HepG2 (cell line): ENCODE measurements at regions not wholly inside any gene's neighbourhood (a gene's known extent, or its start where the extent isn't known, plus 50 kb on each side); places are given as distances from the start of the nearest gene placed in this dataset.

ENCODE experiments used
- ATAC-seq: fragments of 200-7000 bp; cut with Tn5 transposase; 3 replicates; pipeline ENCODE4 v1.9.1; 2020; ENCODE audit warnings: mild to moderate bottlenecking, moderate library complexity
- BruUV-seq: library from RNA; stranded (reverse); fragments of 400-500 nt; replicated peaks from 2 replicates; lab custom pipeline; 2021; lab: Mats Ljungman, UMichigan
- CTCF ChIA-PET: fragments of 300-600 bp; formaldehyde crosslinking; extraction: SDS; loops from one replicate; lab custom pipeline; 2021; ENCODE audit warnings: low total read pairs, inconsistent platforms, low intra/inter-chr PET ratio; lab: Yijun Ruan, JAX
- POLR2A ChIA-PET: fragments of 350-600 bp; sonication (Branson Sonifier 250); formaldehyde crosslinking; loops from one replicate; lab custom pipeline; 2020; ENCODE audit warnings: antibody characterized with exemption, inconsistent platforms; lab: Yijun Ruan, JAX
- DNase-seq: peaks from one replicate; pipeline ENCODE4 v3.0.0-alpha.2; 2015; ENCODE audit warnings: low spot score
- FAIRE-seq: peaks from 3 replicates; lab custom pipeline; 2011; peaks lifted over from hg19 to GRCh38; lab: Jason Lieb, UNC
- H2AFZ ChIP-seq: one replicate; pipeline ENCODE4 v1.6.1; 2011; ENCODE audit warnings: low read length, inconsistent platforms
- H3K27ac ChIP-seq: fragments of 300-600 bp; 3 replicates; pipeline ENCODE4 v1.8.0; 2011; ENCODE audit warnings: mixed run types, mild to moderate bottlenecking, mixed read lengths, low read length, inconsistent platforms; ENCODE audit not compliant: insufficient read depth; ENCODE audit errors: extremely low read length
- H3K27me3 ChIP-seq, 2 experiments: fragments of 200-600 bp in 1 of 2; 2 replicates in 1 of 2; 3 replicates in 1 of 2; pipeline versions ENCODE4 v1.6.0 to v1.8.0; 2011; ENCODE audit warnings: low read length in 2 of 2, mild to moderate bottlenecking in 2 of 2, moderate library complexity in 2 of 2, inconsistent platforms in 1 of 2; ENCODE audit not compliant: insufficient read depth in 2 of 2, control insufficient read depth in 1 of 2
- H3K36me3 ChIP-seq, 2 experiments: fragments of 200-600 bp in 1 of 2; replicated peaks in 1 of 2; 2 replicates in 1 of 2; 3 replicates in 1 of 2; pipeline versions ENCODE4 v1.5.1 to v1.8.0; 2011; ENCODE audit warnings: low read length in 2 of 2, inconsistent platforms in 1 of 2; ENCODE audit not compliant: insufficient read depth in 2 of 2, control insufficient read depth in 1 of 2
- H3K4me1 ChIP-seq: 2 replicates; pipeline ENCODE4 v1.5.1; 2012; ENCODE audit warnings: low read length, inconsistent platforms; ENCODE audit not compliant: insufficient read depth
- H3K4me2 ChIP-seq: 2 replicates; pipeline ENCODE4 v1.6.0; 2011; ENCODE audit warnings: low read depth, low read length, inconsistent platforms
- H3K4me3 ChIP-seq, 3 experiments: fragments of 200-600 bp in 1 of 3; sonication (generic), shearing (Covaris generic) in 1 of 3; replicated peaks in 1 of 3; 2 replicates each; pipeline ENCODE4 v1.5.1; 2011 to 2016; ENCODE audit warnings: low read length in 3 of 3, inconsistent platforms in 2 of 3, low read depth in 2 of 3, mild to moderate bottlenecking in 2 of 3, control low read depth in 1 of 3, mixed read lengths in 1 of 3; ENCODE audit not compliant: insufficient read depth in 1 of 3
- H3K79me2 ChIP-seq: one replicate; pipeline ENCODE4 v1.6.1; 2011; ENCODE audit warnings: low read length, inconsistent platforms; ENCODE audit not compliant: insufficient read depth
- H3K9ac ChIP-seq: 2 replicates; pipeline ENCODE4 v1.6.0; 2011; ENCODE audit warnings: mild to moderate bottlenecking, low read depth, low read length, inconsistent platforms; ENCODE audit not compliant: insufficient read depth
- H3K9me3 ChIP-seq: 2 replicates; pipeline ENCODE4 v1.5.1; 2012; ENCODE audit warnings: mild to moderate bottlenecking, low read length
- H4K20me1 ChIP-seq: 2 replicates; pipeline ENCODE4 v1.6.0; 2011; ENCODE audit warnings: inconsistent platforms, mild to moderate bottlenecking, low read length, moderate library complexity; ENCODE audit not compliant: insufficient read depth
- ATF4 ChIP-seq, 2 experiments: fragments of 450-650 bp in 1 of 2; sonication (generic) in 1 of 2; formaldehyde crosslinking; IDR thresholded peaks; 2 replicates each; pipeline versions ENCODE4 v1.5.0 to v1.8.0; 2020 to 2022; ENCODE audit warnings: mild to moderate bottlenecking in 1 of 2, missing genetic modification reagents in 1 of 2
- CREM ChIP-seq, 2 experiments: sonication (generic) in 1 of 2; formaldehyde crosslinking in 1 of 2; IDR thresholded peaks; 2 replicates each; pipeline versions ENCODE4 v1.4.0 to v1.6.1; 2016 to 2020; ENCODE audit warnings: antibody characterized with exemption in 1 of 2, mild to moderate bottlenecking in 1 of 2, missing genetic modification reagents in 1 of 2
- ETV5 ChIP-seq: IDR thresholded peaks from 2 replicates; pipeline ENCODE4 v1.6.1; 2018; ENCODE audit warnings: missing biosample characterization, missing genetic modification reagents, inconsistent platforms, borderline replicate concordance
- GATAD2A ChIP-seq: IDR thresholded peaks from 2 replicates; pipeline ENCODE4 v1.6.1; 2016
- HBP1 ChIP-seq: IDR thresholded peaks from 2 replicates; pipeline ENCODE4 v1.6.1; 2016; ENCODE audit warnings: low read depth, control low read depth
- HOXA7 ChIP-seq: sonication (generic); formaldehyde crosslinking; IDR thresholded peaks from 2 replicates; pipeline ENCODE4 v1.8.1; 2022; ENCODE audit warnings: mild to moderate bottlenecking, missing genetic modification reagents, moderate library complexity
- MAZ ChIP-seq, 2 experiments: sonication (generic) in 1 of 2; formaldehyde crosslinking in 1 of 2; IDR thresholded peaks; 2 replicates each; pipeline versions ENCODE4 v1.5.0 to v1.6.1; 2012 to 2020; ENCODE audit warnings: low read depth in 2 of 2, mild to moderate bottlenecking in 2 of 2, borderline replicate concordance in 1 of 2, improper control_type of control experiment in 1 of 2, low read length in 1 of 2, missing genetic modification reagents in 1 of 2, moderate library complexity in 1 of 2
- RXRB ChIP-seq: IDR thresholded peaks from 2 replicates; pipeline ENCODE4 v1.6.1; 2016; ENCODE audit warnings: borderline replicate concordance, missing genetic modification reagents, missing compliant biosample characterization
- SAP130 ChIP-seq: IDR thresholded peaks from 2 replicates; pipeline ENCODE4 v1.6.1; 2016; ENCODE audit warnings: low read depth
- SOX13 ChIP-seq, 3 experiments: fragments of 450-650 bp in 1 of 3; sonication (generic) in 1 of 3; formaldehyde crosslinking in 1 of 3; IDR thresholded peaks in 2 of 3; conservative IDR thresholded peaks in 1 of 3; 2 replicates each; pipeline versions ENCODE4 v1.5.0 to v1.6.1; 2016 to 2020; ENCODE audit warnings: antibody characterized with exemption in 1 of 3, mild to moderate bottlenecking in 1 of 3, missing compliant biosample characterization in 1 of 3, missing genetic modification reagents in 1 of 3, moderate library complexity in 1 of 3
- SP4 ChIP-seq: sonication (generic); formaldehyde crosslinking; IDR thresholded peaks from 2 replicates; pipeline ENCODE4 v1.8.1; 2023; ENCODE audit warnings: mild to moderate bottlenecking, missing genetic modification reagents
- TBX2 ChIP-seq: sonication (generic); formaldehyde crosslinking; IDR thresholded peaks from 2 replicates; pipeline ENCODE4 v1.5.0; 2020; ENCODE audit warnings: missing genetic modification reagents, mild to moderate bottlenecking, borderline replicate concordance
- ZFYVE20 ChIP-seq: sonication (generic); formaldehyde crosslinking; IDR thresholded peaks from 2 replicates; pipeline ENCODE4 v1.8.0; 2023; ENCODE audit warnings: low read depth, mild to moderate bottlenecking, moderate library complexity, missing genetic modification reagents, borderline replicate concordance
- WGBS: methylation state at CpG from one replicate; pipeline ENCODE4 v1.1.6; 2017; ENCODE audit warnings: low lambda C conversion rate; 5-methylcytosine and 5-hydroxymethylcytosine counted together
- in situ Hi-C: cut with HindIII; loops from 2 replicates; pipeline ENCODE4 v1.10.0; 2017; ENCODE audit warnings: low pct_unique_long_range_greater_than_20kb; ENCODE audit not compliant: extremely low pct_ligation_motif_present
- intact Hi-C: fragments of 100-400 bp; cut with micrococcal nuclease; formaldehyde crosslinking; loops from one replicate; pipeline ENCODE4 v1.10.0; 2022; ENCODE audit not compliant: unreplicated experiment

- WGBS = 89% methylated on average over 4 of the region's 4 CpGs
- Histone ChIP-seq H3K36me3 (no peaks in the 10 kb centered on the region), H3K79me2 (no peaks in the 10 kb centered on the region), H3K4me3 (no peak overlapping the region), H3K9me3 (no peaks in the 10 kb centered on the region), H3K4me1 (peaks cover 83% of the 10 kb centered on the region), H3K27me3 (no peaks in the 10 kb centered on the region), H3K9ac (no peak overlapping the region), H3K4me2 (no peak overlapping the region), H2AFZ (no peak overlapping the region), H3K27ac (no peak overlapping the region), H4K20me1 (no peaks in the 10 kb centered on the region)
- BruUV-seq = no TSS peak
- DNase-seq (no peak), ATAC-seq (no peak), FAIRE-seq (no peak)
- TF ChIP-seq MAZ (IDR thresholded peaks at IDR 0.05; ENCODE audit: borderline replicate concordance, low read depth, low read length) (no peak), MAZ (CRISPR knock-in tag; IDR thresholded peaks at IDR 0.05; ENCODE audit: low read depth) (no peak), ZFYVE20 (CRISPR knock-in tag) (no peak)
- intact Hi-C loops (no loop called here), in situ Hi-C loops (no loop called here)
- CTCF ChIA-PET = no interaction called here
- POLR2A ChIA-PET = no interaction called here
Measured at GRCh38 chrX:109845996-109846395, 112.9 kb upstream of the ACSL4 start.

GRCh38 chrX:109847257-109848187 is 114.5 kb upstream of the ACSL4 start:
- peak; percentile 42 for DNase-seq
- H3K27ac ChIP-seq = peak overlapping the region; percentile 62
- TF ChIP-seq SAP130 (peak; percentile 15; the same call in 1 of the 2 replicates), GATAD2A (peak; percentile 73), SOX13 (IDR thresholded peaks at IDR 0.05) (no peak), SOX13 (CRISPR knock-in tag; conservative IDR thresholded peaks at IDR 0.05 in 1 of 2, IDR thresholded peaks at IDR 0.05 in 1 of 2) (0 out of 4 replicates have a peak, but pooled peaks of 1 of the 2 experiments have one; percentile 13), SP4 (CRISPR knock-in tag) (no peak), ETV5 (CRISPR knock-in tag) (no peak), RXRB (CRISPR knock-in tag) (peak; percentile 86), CREM (IDR thresholded peaks at IDR 0.05) (0 out of 2 replicates have a peak, but pooled peaks have one; percentile 15), CREM (CRISPR knock-in tag; IDR thresholded peaks at IDR 0.05) (no peak), HOXA7 (CRISPR knock-in tag) (no peak), TBX2 (no peak), HBP1 (CRISPR knock-in tag) (no peak), ATF4 (CRISPR knock-in tag; IDR thresholded peaks at IDR 0.05) (peak in 1 of 2 experiments; percentile 57; a peak in 1 of 4 replicates)

More at GRCh38 chrX:109847257-109848187, 114.5 kb upstream of the ACSL4 start:
- POLR2A ChIA-PET = interaction anchor here (0.9 to 1.3 kb wide), 4 partner anchors 16 to 21 kb away, joined by 3 to 11 read pairs (median 4); no protein-coding TSS in a partner anchor
- FAIRE-seq (peak; percentile 86), ATAC-seq (peak; percentile 26; the same call in 2 of the 3 replicates)
- Histone ChIP-seq H2AFZ (no peak overlapping the region), H3K79me2 (no peaks in the 10 kb centered on the region), H3K9ac (peak overlapping the region; percentile 39; the same call in 1 of the 2 replicates), H3K9me3 (no peaks in the 10 kb centered on the region), H3K36me3 (no peaks in the 10 kb centered on the region), H3K4me3 (no peak overlapping the region), H3K4me1 (peaks cover 89% of the 10 kb centered on the region), H4K20me1 (no peaks in the 10 kb centered on the region), H3K27me3 (no peaks in the 10 kb centered on the region), H3K4me2 (peak overlapping the region; percentile 36; the same call in 1 of the 2 replicates)
- WGBS = 40% methylated on average over 5 of the region's 5 CpGs
- intact Hi-C loops = no loop called here
- BruUV-seq = no TSS peak
- CTCF ChIA-PET = no interaction called here
- in situ Hi-C loops = no loop called here
